Fibroblast of mammary gland (primary cell): ENCODE measurements at regions not wholly inside any gene's neighbourhood (a gene's known extent, or its start where the extent isn't known, plus 50 kb on each side); places are given as distances from the start of the nearest gene placed in this dataset.
A peak's percentile ranks its signal among the peaks of the same experiment; 100 is the strongest.
"Not testable (repeated sequence)": the region's sequence is repeated elsewhere in the genome, so short reads cannot be mapped to it uniquely, and the experiment has no call there.

Experiments used
- DNase-seq: peaks from one replicate; pipeline ENCODE4 v3.0.0-alpha.2; 2010; ENCODE audit warnings: low read depth
- H3K4me3 ChIP-seq: 2 replicates; pipeline ENCODE4 v1.5.1; 2011; ENCODE audit warnings: low read depth, mild to moderate bottlenecking, low read length, moderate library complexity; ENCODE audit not compliant: control insufficient read depth
- TF ChIP-seq, protein P1 (sequence below): conservative IDR thresholded peaks from 2 replicates; pipeline ENCODE4 v1.5.1; 2011; ENCODE audit warnings: low read depth, low read length, inconsistent platforms; ENCODE audit not compliant: control insufficient read depth, insufficient read depth

DNA sequence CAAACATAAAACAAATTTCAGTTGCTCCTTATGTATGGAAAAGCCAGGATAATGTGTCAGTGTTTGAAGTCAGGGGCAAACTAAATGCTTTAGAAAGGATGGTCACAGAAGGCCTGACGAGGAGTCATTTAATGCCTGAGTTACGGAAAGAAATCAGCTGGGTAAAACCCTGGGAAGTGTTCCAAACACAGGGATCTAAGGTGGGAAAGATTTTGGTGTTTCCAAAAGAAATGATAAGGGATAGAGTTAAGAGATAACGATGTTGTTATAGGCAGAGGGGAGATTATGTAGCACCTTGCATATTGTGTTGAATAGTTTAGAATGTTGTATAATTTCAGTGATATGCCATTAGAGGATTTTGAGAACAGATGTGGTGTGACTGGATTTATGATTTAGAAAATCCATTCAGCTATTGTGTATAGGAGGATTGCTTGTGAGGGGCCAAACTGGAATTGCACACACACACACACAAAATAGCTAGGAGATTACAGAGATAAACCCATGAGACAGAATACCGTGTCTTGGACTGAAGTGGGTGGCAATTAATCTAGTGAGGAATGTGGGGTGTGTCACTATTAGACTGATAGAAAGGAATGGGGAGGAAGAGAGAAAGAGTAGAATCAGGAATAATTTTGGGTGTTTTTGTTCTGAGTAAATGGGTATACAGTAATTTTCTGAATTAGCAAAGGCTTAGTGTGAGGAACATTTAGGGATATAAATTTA is 274.2 kb upstream of the DAB2 start:
- H3K4me3 ChIP-seq, result no peak overlapping the region
- TF ChIP-seq, protein P1, sequence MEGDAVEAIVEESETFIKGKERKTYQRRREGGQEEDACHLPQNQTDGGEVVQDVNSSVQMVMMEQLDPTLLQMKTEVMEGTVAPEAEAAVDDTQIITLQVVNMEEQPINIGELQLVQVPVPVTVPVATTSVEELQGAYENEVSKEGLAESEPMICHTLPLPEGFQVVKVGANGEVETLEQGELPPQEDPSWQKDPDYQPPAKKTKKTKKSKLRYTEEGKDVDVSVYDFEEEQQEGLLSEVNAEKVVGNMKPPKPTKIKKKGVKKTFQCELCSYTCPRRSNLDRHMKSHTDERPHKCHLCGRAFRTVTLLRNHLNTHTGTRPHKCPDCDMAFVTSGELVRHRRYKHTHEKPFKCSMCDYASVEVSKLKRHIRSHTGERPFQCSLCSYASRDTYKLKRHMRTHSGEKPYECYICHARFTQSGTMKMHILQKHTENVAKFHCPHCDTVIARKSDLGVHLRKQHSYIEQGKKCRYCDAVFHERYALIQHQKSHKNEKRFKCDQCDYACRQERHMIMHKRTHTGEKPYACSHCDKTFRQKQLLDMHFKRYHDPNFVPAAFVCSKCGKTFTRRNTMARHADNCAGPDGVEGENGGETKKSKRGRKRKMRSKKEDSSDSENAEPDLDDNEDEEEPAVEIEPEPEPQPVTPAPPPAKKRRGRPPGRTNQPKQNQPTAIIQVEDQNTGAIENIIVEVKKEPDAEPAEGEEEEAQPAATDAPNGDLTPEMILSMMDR, result no peak
- no peak for DNase-seq

DNA sequence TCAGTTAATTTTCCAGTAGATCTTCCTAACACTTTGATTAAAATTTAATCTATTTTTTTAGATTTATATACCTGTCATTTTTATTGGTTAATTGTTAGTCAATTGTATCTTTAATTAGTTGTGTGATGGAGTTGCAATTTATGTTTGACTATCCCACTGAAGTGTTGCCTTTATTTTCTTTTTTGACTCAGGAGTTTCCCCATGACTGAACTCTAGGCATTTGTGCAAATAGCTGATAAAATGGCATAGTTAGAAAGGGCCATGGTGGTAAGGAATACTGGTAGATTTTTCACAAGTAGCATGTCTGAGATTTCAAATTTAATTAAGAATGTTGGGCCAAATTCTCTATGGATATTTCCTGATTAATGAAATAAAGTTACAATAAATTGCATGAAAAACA is 273.1 kb upstream of the DAB2 start:
- DNase-seq, result no peak
- TF ChIP-seq, protein P1, result no peak
- no peak overlapping the region for H3K4me3 ChIP-seq

DNA sequence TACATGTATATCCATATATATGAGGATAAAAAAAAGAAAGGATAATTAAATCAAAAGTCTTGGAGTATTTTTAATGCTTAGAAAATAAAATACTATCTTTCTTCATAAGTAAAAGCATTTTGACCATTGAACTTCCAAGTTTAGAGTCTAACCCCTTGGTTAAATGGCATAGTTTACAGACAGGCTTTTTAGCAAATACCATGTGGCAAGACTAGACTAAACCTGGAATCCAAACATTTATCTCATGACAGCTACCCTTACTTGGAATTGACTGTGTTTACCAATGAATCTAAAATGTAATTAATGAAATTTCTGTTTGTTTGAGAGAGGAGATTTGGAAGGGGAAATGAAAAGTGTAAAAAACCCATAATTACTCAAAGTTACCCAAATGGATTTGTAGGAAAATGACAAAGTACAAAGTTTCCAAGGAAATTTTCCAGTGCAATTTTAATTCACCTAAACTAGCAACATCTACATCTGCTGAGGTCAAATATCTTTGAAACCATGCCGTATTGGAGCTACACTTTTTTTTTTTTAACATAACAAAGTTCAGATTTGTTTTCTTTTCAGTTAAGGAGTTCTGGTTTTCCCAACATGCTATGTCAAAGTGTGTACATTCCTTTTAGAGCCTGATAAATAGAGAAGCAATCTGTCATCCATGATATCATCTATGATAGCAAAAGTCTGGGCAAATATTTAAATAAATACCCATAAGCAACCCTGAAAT is 272.1 kb upstream of the DAB2 start:
- TF ChIP-seq, protein P1, result no peak
- no peak for DNase-seq
- no peak overlapping the region for H3K4me3 ChIP-seq

DNA sequence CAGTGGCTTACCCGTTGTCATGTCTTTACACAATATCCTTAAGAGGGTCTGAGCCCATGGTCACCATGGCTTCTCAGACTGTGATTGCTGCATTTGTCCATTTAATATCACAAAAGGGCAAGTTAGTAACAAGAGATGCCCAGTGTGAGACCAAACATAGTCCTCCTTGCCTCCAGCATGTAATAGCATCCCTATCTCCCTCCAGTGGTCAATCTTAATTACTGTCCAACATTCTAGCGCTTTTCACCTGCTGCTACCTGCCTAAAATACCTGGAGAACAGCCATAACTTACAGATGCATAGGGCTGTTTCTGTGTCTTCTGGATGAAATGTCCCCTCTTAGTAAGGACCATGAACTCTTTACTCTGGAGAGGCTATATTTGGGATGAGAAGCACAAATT is 267.2 kb upstream of the DAB2 start:
- DNase-seq, result no peak
- TF ChIP-seq, protein P1, result peak; percentile 13
- no peak overlapping the region for H3K4me3 ChIP-seq

GRCh38 chr5:39691136-39691535 is 266.4 kb upstream of the DAB2 start:
- TF ChIP-seq, protein P1, result no peak
- no peak for DNase-seq
- no peak overlapping the region for H3K4me3 ChIP-seq

GRCh38 chr5:39689919-39690318 is 265.1 kb upstream of the DAB2 start:
- H3K4me3 ChIP-seq, result no peak overlapping the region
- no peak for DNase-seq
- TF ChIP-seq, protein P1, result no peak

- DNase-seq, H3K4me3 ChIP-seq: not testable (repeated sequence)
Measured at GRCh38 chr5:39687924-39688323, 263.1 kb upstream of the DAB2 start.
